ENCODE measurements at regions not wholly inside any gene's neighbourhood (a gene's known extent, or its start where the extent isn't known, plus 50 kb on each side); places are given as distances from the start of the nearest gene placed in this dataset.

DNA sequence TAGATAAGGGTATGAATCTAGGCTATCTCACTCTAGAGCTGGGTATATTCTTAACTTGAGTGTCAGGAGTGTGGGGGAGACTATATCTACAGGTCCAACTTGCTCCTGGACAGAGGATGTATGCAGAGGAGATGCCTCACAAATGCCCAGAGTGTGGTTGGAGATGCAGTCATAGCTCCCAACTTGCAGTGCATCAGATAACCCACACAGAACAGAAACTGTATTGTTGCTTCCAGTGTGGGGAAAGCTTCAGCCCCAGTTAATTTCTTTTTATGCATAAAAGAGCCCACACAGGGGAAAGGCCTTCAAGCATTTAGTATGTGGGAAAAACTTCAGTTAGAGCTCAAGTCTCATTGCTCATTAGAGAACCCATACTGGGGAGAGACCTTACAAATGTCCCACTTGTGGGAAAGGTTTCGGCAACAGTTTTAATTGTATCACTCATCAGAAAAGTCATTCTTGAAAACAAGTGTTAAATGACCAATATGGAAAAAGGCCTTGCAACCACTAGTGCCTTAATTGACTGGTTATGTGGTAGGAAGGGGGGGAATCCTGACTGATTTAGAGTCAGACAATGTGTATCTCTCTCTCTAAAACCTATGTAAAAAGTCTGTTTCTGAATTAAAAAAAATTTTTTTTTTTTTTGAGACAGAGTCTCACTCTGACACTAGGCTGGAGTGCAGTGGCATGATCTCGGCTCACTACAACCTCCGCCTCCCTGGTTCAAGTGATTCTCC, 67.9 kb downstream of the EBNA1BP2 start:
- no peak for TF ChIP-seq POLR2A (IDR thresholded peaks at IDR 0.05)
- TF ChIP-seq, protein P1, sequence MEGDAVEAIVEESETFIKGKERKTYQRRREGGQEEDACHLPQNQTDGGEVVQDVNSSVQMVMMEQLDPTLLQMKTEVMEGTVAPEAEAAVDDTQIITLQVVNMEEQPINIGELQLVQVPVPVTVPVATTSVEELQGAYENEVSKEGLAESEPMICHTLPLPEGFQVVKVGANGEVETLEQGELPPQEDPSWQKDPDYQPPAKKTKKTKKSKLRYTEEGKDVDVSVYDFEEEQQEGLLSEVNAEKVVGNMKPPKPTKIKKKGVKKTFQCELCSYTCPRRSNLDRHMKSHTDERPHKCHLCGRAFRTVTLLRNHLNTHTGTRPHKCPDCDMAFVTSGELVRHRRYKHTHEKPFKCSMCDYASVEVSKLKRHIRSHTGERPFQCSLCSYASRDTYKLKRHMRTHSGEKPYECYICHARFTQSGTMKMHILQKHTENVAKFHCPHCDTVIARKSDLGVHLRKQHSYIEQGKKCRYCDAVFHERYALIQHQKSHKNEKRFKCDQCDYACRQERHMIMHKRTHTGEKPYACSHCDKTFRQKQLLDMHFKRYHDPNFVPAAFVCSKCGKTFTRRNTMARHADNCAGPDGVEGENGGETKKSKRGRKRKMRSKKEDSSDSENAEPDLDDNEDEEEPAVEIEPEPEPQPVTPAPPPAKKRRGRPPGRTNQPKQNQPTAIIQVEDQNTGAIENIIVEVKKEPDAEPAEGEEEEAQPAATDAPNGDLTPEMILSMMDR (IDR thresholded peaks at IDR 0.05), result no peak
